Aorta (tissue), 5 donors: ENCODE measurements at regions not wholly inside any gene's neighbourhood (a gene's known extent, or its start where the extent isn't known, plus 50 kb on each side); places are given as distances from the start of the nearest gene placed in this dataset.
"Not testable (repeated sequence)": the region's sequence is repeated elsewhere in the genome, so short reads cannot be mapped to it uniquely, and the experiment has no call there.

Experiments
- ATAC-seq: fragments of 200-7000 bp; cut with Tn5 transposase; one replicate; pipeline ENCODE4 v1.9.1; 2022; ENCODE audit warnings: moderate library complexity; ENCODE audit not compliant: low FRiP score
- DNase-seq, 2 donors: peaks; one replicate each; pipeline ENCODE4 v3.0.0-alpha.2; 2020
- H3K27ac ChIP-seq, 2 donors: one replicate each; pipeline ENCODE4 v1.5.1; 2013; ENCODE audit warnings: low read length in 2 of 2, mild to moderate bottlenecking in 2 of 2, moderate library complexity in 2 of 2, control low read depth in 1 of 2, inconsistent platforms in 1 of 2, low read depth in 1 of 2
- H3K27me3 ChIP-seq, 2 donors: one replicate each; pipeline ENCODE4 v1.6.1; 2013; ENCODE audit warnings: control low read depth in 1 of 2, low read length in 1 of 2, mild to moderate bottlenecking in 1 of 2, moderate library complexity in 1 of 2; ENCODE audit not compliant: insufficient read depth in 2 of 2, control insufficient read depth in 1 of 2
- H3K36me3 ChIP-seq, 2 donors: one replicate each; pipeline ENCODE4 v1.6.1; 2013; ENCODE audit warnings: control low read depth in 1 of 2, low read length in 1 of 2, mild to moderate bottlenecking in 1 of 2; ENCODE audit not compliant: insufficient read depth in 2 of 2, control insufficient read depth in 1 of 2
- H3K4me1 ChIP-seq, 2 donors: one replicate each; pipeline ENCODE4 v1.6.1; 2013; ENCODE audit warnings: low read length in 2 of 2, control low read depth in 1 of 2, mild to moderate bottlenecking in 1 of 2, moderate library complexity in 1 of 2; ENCODE audit not compliant: insufficient read depth in 2 of 2, control insufficient read depth in 1 of 2
- H3K4me3 ChIP-seq, 2 donors: one replicate each; pipeline ENCODE4 v1.5.1; 2013; ENCODE audit warnings: low read length in 2 of 2, control low read depth in 1 of 2, mild to moderate bottlenecking in 1 of 2
- H3K9me3 ChIP-seq: one replicate; pipeline ENCODE4 v1.6.1; 2013; ENCODE audit warnings: mild to moderate bottlenecking, low read length; ENCODE audit not compliant: control insufficient read depth
- WGBS, 2 donors: extraction: QIAGEN DNeasy Blood & Tissue Kit; methylation state at CpG; one replicate each; pipeline ENCODE4 v1.1.7; 2013; 5-methylcytosine and 5-hydroxymethylcytosine counted together
- intact Hi-C, 2 donors: fragments of 100-400 bp; cut with DNase I; formaldehyde crosslinking; loops; one replicate each; pipeline versions ENCODE4 v1.14.2 to v1.15.0; 2022
- donor health status: healthy with polysubstance abuse.
- donor health status: Bipolar disorder and iron deficiency.
- donor health status: DM: no; HTN: no; CAD: no.
- donor health status: DM: no; HTN: no; CAD: no.
- donor health status: DM: yes; HTN: yes; CAD: no.

GRCh38 chr10:55519264-55519663, 718.2 kb upstream of the PCDH15 start:
- Histone ChIP-seq H3K36me3 (no peaks in the 10 kb centered on the region), H3K27ac (no peak overlapping the region), H3K4me1 (no peaks in the 10 kb centered on the region), H3K9me3 (no peaks in the 10 kb centered on the region), H3K27me3 (no peaks in the 10 kb centered on the region), H3K4me3 (no peak overlapping the region)
- WGBS, 2 donors: 53 to 60% methylated on average over 7 of the region's 7 CpGs
- intact Hi-C loops: no loop called here
- DNase-seq (no peak), ATAC-seq (no peak)

- ATAC-seq, intact Hi-C loops: not testable (repeated sequence)
- 0 to 6% methylated on average over 1 of the region's 1 CpG for whole genome bisulfite sequencing, 2 donors
Measured at GRCh38 chr10:55518416-55518815, 717.4 kb upstream of the PCDH15 start.

GRCh38 chr10:55509168-55509567, 708.1 kb upstream of the PCDH15 start:
- no peaks in the 10 kb centered on the region for H3K36me3 ChIP-seq
- H3K4me3 ChIP-seq: no peak overlapping the region
- H3K4me1 ChIP-seq: no peaks in the 10 kb centered on the region
- H3K9me3 ChIP-seq: no peaks in the 10 kb centered on the region
- intact Hi-C loops: no loop called here
- no peak for DNase-seq
- 47 to 62% methylated on average over 4 of the region's 4 CpGs for WGBS, 2 donors
- no peaks in the 10 kb centered on the region for H3K27me3 ChIP-seq
- ATAC-seq: no peak
- H3K27ac ChIP-seq: no peak overlapping the region

More at GRCh38 chr10:55518416-55518815, 717.4 kb upstream of the PCDH15 start:
- DNase-seq, H3K9me3 ChIP-seq, H3K27me3 ChIP-seq, H3K27ac ChIP-seq, H3K4me3 ChIP-seq, H3K4me1 ChIP-seq, H3K36me3 ChIP-seq: not testable (repeated sequence)

- H3K27me3 ChIP-seq: no peaks in the 10 kb centered on the region
- 0 to 6% methylated on average over 1 of the region's 1 CpG for WGBS, 2 donors
- no peak overlapping the region for H3K4me3 ChIP-seq
- no peaks in the 10 kb centered on the region for H3K36me3 ChIP-seq
- DNase-seq (no peak), ATAC-seq (no peak)
- no peak overlapping the region for H3K27ac ChIP-seq
- no peaks in the 10 kb centered on the region for H3K4me1 ChIP-seq
- intact Hi-C loops: no loop called here
- H3K9me3 ChIP-seq: no peaks in the 10 kb centered on the region
Measured at GRCh38 chr10:55500931-55501559, 700.0 kb upstream of the PCDH15 start.

- ATAC-seq (no peak), DNase-seq (no peak)
- intact Hi-C loops: no loop called here
- Histone ChIP-seq H3K4me3 (no peak overlapping the region), H3K9me3 (no peaks in the 10 kb centered on the region), H3K36me3 (no peaks in the 10 kb centered on the region), H3K27ac (no peak overlapping the region), H3K4me1 (no peaks in the 10 kb centered on the region), H3K27me3 (no peaks in the 10 kb centered on the region)
- 59 to 66% methylated on average over 4 of the region's 4 CpGs for WGBS, 2 donors
Measured at GRCh38 chr10:55497893-55498499, 697.0 kb upstream of the PCDH15 start.

- intact Hi-C loops: no loop called here
- DNase-seq (no peak), ATAC-seq (no peak)
- Histone ChIP-seq H3K27me3 (no peaks in the 10 kb centered on the region), H3K36me3 (no peaks in the 10 kb centered on the region), H3K4me3 (no peak overlapping the region), H3K9me3 (peaks cover 2% of the 10 kb centered on the region), H3K27ac (no peak overlapping the region), H3K4me1 (no peaks in the 10 kb centered on the region)
Measured at GRCh38 chr10:55495555-55495954, 694.5 kb upstream of the PCDH15 start.

- Histone ChIP-seq H3K36me3 (no peaks in the 10 kb centered on the region), H3K27me3 (no peaks in the 10 kb centered on the region), H3K27ac (no peak overlapping the region), H3K4me1 (no peaks in the 10 kb centered on the region), H3K9me3 (peaks cover 2% of the 10 kb centered on the region), H3K4me3 (no peak overlapping the region)
- intact Hi-C loops: no loop called here
- 77 to 89% methylated on average over 1 of the region's 1 CpG for WGBS, 2 donors
- ATAC-seq (no peak), DNase-seq (no peak)
Measured at GRCh38 chr10:55491712-55492111, 690.7 kb upstream of the PCDH15 start.

- ATAC-seq (no peak), DNase-seq (no peak)
- intact Hi-C loops: no loop called here
- 52 to 54% methylated on average over 4 of the region's 4 CpGs for WGBS, 2 donors
- Histone ChIP-seq H3K27ac (no peak overlapping the region), H3K4me3 (no peak overlapping the region), H3K27me3 (no peaks in the 10 kb centered on the region), H3K4me1 (no peaks in the 10 kb centered on the region), H3K9me3 (no peaks in the 10 kb centered on the region), H3K36me3 (no peaks in the 10 kb centered on the region)
Measured at GRCh38 chr10:55485827-55486226, 684.8 kb upstream of the PCDH15 start.

GRCh38 chr10:55476129-55476528, 675.1 kb upstream of the PCDH15 start:
- Histone ChIP-seq H3K9me3 (no peaks in the 10 kb centered on the region), H3K4me1 (no peaks in the 10 kb centered on the region), H3K36me3 (no peaks in the 10 kb centered on the region), H3K4me3 (no peak overlapping the region), H3K27me3 (no peaks in the 10 kb centered on the region), H3K27ac (no peak overlapping the region)
- intact Hi-C loops: no loop called here
- no peak for ATAC-seq
- WGBS, 2 donors: 77% methylated on average over 1 of the region's 1 CpG
- no peak for DNase-seq
